GM19397 (cell line): ENCODE measurements at regions not wholly inside any gene's neighbourhood (a gene's known extent, or its start where the extent isn't known, plus 50 kb on each side); places are given as distances from the start of the nearest gene placed in this dataset.

ENCODE experiments used
- ATAC-seq: cut with Tn5 transposase; IDR thresholded peaks from one replicate; pipeline ENCODE4 v1.9.1; 2021; ENCODE audit warnings: mild to moderate bottlenecking, moderate library complexity; ENCODE audit not compliant: unreplicated experiment

GRCh38 chr21:20661246-20661645, 337.0 kb upstream of the NCAM2 start:
- ATAC-seq: no peak

- ATAC-seq: no peak
These were observed 336.3 kb upstream of the NCAM2 start for GRCh38 chr21:20661745-20662422.

GRCh38 chr21:20662514-20662913, 335.7 kb upstream of the NCAM2 start:
- ATAC-seq: no peak

GRCh38 chr21:20667931-20668330, 330.3 kb upstream of the NCAM2 start:
- no peak for ATAC-seq

GRCh38 chr21:20685475-20685874, 312.7 kb upstream of the NCAM2 start:
- no peak for ATAC-seq

- no peak for ATAC-seq
These were observed 299.6 kb upstream of the NCAM2 start for GRCh38 chr21:20698585-20698984.

- ATAC-seq: no peak
These were observed 297.0 kb upstream of the NCAM2 start for GRCh38 chr21:20701235-20701634.

GRCh38 chr21:20703112-20703767, 295.0 kb upstream of the NCAM2 start:
- no peak for ATAC-seq

GRCh38 chr21:20720623-20721022, 277.6 kb upstream of the NCAM2 start:
- ATAC-seq: no peak

- ATAC-seq: no peak
These were observed 277.1 kb upstream of the NCAM2 start for GRCh38 chr21:20721151-20721550.

GRCh38 chr21:20728691-20729090, 269.5 kb upstream of the NCAM2 start:
- ATAC-seq: no peak

- no peak for ATAC-seq
These were observed 268.8 kb upstream of the NCAM2 start for GRCh38 chr21:20729376-20729775.

GRCh38 chr21:20730441-20730840, 267.8 kb upstream of the NCAM2 start:
- no peak for ATAC-seq

GRCh38 chr21:20735257-20735656, 263.0 kb upstream of the NCAM2 start:
- no peak for ATAC-seq

GRCh38 chr21:20737227-20737913, 260.8 kb upstream of the NCAM2 start:
- no peak for ATAC-seq

- ATAC-seq: no peak
These were observed 258.8 kb upstream of the NCAM2 start for GRCh38 chr21:20739421-20739820.

GRCh38 chr21:20741445-20741844, 256.8 kb upstream of the NCAM2 start:
- no peak for ATAC-seq

- ATAC-seq: no peak
These were observed 238.0 kb upstream of the NCAM2 start for GRCh38 chr21:20760221-20760620.

GRCh38 chr21:20774737-20775136, 223.5 kb upstream of the NCAM2 start:
- no peak for ATAC-seq

GRCh38 chr21:20779321-20779720, 218.9 kb upstream of the NCAM2 start:
- no peak for ATAC-seq

GRCh38 chr21:20783611-20784010, 214.6 kb upstream of the NCAM2 start:
- ATAC-seq: no peak
